Thyroid gland (tissue), 4 donors: ENCODE measurements at regions not wholly inside any gene's neighbourhood (a gene's known extent, or its start where the extent isn't known, plus 50 kb on each side); places are given as distances from the start of the nearest gene placed in this dataset.

Experiments used
- DNase-seq, 2 donors: peaks; one replicate each; pipeline ENCODE4 v3.0.0-alpha.2; 2019
- H3K27ac ChIP-seq, 3 donors: fragments of 200-600 bp; sonication (generic); 1 replicate in 2 of 3; 2 replicates in 1 of 3; pipeline ENCODE4 v1.5.1; 2016 to 2019; ENCODE audit warnings: mild to moderate bottlenecking in 1 of 3, moderate library complexity in 1 of 3
- H3K27me3 ChIP-seq: fragments of 200-600 bp; sonication (generic); one replicate; pipeline ENCODE4 v1.5.1; 2019
- H3K36me3 ChIP-seq, 2 donors: fragments of 200-600 bp; sonication (generic); one replicate each; pipeline ENCODE4 v1.5.1; 2016 to 2019
- H3K4me1 ChIP-seq, 2 donors: fragments of 200-600 bp; sonication (generic); one replicate each; pipeline ENCODE4 v1.5.1; 2017 to 2019
- H3K4me3 ChIP-seq, 3 donors: fragments of 200-600 bp; sonication (generic); replicated peaks in 1 of 3; 1 replicate in 2 of 3; 2 replicates in 1 of 3; pipeline ENCODE4 v1.5.1; 2016; ENCODE audit warnings: mild to moderate bottlenecking in 1 of 3
- H3K9me3 ChIP-seq: fragments of 200-600 bp; sonication (generic); one replicate; pipeline ENCODE4 v1.5.1; 2017
- POLR2A ChIP-seq, 2 donors: fragments of 450-650 bp; IDR thresholded peaks; one replicate each; pipeline ENCODE4 v1.6.1; 2017; ENCODE audit warnings: antibody characterized with exemption in 2 of 2, mild to moderate bottlenecking in 2 of 2, moderate library complexity in 1 of 2
- WGBS, 2 donors: methylation state at CpG; one replicate each; pipeline ENCODE4 v1.1.5; 2017; 5-methylcytosine and 5-hydroxymethylcytosine counted together
- intact Hi-C: fragments of 100-400 bp; cut with DNase I; formaldehyde crosslinking; loops from one replicate; pipeline ENCODE4 v1.15.1; 2023
- TF ChIP-seq, protein P1 (sequence below), 6 experiments: fragments of 200-600 bp in 3 of 6; fragments of 450-650 bp in 3 of 6; sonication (generic) in 3 of 6; IDR thresholded peaks; one replicate each; pipeline ENCODE4 v1.5.1; 2016 to 2019; ENCODE audit warnings: antibody characterized with exemption in 6 of 6, mild to moderate bottlenecking in 2 of 6, inconsistent platforms in 1 of 6, moderate library complexity in 1 of 6

DNA sequence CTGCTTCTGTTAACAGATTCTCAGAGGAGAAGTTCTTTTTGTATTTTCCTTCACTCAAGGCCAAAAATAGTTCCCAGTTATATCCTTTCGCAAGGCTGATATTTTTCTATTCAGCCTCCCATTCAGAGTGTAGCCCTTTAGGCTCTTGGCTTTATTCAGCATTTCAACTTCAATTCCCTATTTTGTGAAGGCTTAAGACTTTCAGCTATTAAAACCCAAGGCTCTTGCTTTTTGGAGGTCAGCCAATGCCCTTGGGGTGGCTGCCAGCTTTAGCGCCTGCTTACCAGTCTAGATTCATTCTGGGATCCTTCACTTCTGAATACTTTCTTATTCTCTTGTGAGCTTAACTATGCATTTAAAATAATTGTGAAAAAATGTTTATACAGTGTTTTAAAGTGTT is 57.3 kb upstream of the ADGRA3 start:
- TF ChIP-seq, protein P1, sequence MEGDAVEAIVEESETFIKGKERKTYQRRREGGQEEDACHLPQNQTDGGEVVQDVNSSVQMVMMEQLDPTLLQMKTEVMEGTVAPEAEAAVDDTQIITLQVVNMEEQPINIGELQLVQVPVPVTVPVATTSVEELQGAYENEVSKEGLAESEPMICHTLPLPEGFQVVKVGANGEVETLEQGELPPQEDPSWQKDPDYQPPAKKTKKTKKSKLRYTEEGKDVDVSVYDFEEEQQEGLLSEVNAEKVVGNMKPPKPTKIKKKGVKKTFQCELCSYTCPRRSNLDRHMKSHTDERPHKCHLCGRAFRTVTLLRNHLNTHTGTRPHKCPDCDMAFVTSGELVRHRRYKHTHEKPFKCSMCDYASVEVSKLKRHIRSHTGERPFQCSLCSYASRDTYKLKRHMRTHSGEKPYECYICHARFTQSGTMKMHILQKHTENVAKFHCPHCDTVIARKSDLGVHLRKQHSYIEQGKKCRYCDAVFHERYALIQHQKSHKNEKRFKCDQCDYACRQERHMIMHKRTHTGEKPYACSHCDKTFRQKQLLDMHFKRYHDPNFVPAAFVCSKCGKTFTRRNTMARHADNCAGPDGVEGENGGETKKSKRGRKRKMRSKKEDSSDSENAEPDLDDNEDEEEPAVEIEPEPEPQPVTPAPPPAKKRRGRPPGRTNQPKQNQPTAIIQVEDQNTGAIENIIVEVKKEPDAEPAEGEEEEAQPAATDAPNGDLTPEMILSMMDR (IDR thresholded peaks at IDR 0.05): no peak
- no peak for TF ChIP-seq POLR2A (IDR thresholded peaks at IDR 0.05)
- H3K9me3 ChIP-seq: no peaks in the 10 kb centered on the region
- H3K27me3 ChIP-seq: no peaks in the 10 kb centered on the region
- H3K36me3 ChIP-seq: no peaks in the 10 kb centered on the region
- H3K4me3 ChIP-seq: no peak overlapping the region
- H3K4me1 ChIP-seq: peaks cover 10% of the 10 kb centered on the region in 2 donors
- intact Hi-C loops: no loop called here
- peak overlapping the region; percentile 28 to 60 (median 32) for H3K27ac ChIP-seq
- DNase-seq: peak; percentile 89 to 96
- 12 to 19% methylated on average over 2 of the region's 2 CpGs for WGBS, 2 donors

- Histone ChIP-seq H3K4me1 (peaks cover 14 to 15% of the 10 kb centered on the region in 2 donors), H3K9me3 (no peaks in the 10 kb centered on the region), H3K36me3 (no peaks in the 10 kb centered on the region), H3K27me3 (no peaks in the 10 kb centered on the region), H3K4me3 (no peak overlapping the region), H3K27ac (peak overlapping the region; percentile 28 to 83 (median 32))
- intact Hi-C loops: no loop called here
- 70 to 84% methylated on average over 1 of the region's 1 CpG for WGBS, 2 donors
- DNase-seq: peak; percentile 9 to 23
- TF ChIP-seq, protein P1 (IDR thresholded peaks at IDR 0.05): no peak
- no peak for TF ChIP-seq POLR2A (IDR thresholded peaks at IDR 0.05)
These were observed 57.8 kb upstream of the ADGRA3 start for GRCh38 chr4:22573641-22574040.

GRCh38 chr4:22574424-22574823 is 58.6 kb upstream of the ADGRA3 start:
- H3K27ac ChIP-seq: peak overlapping the region in 1 of 3 donors; percentile 83

DNA sequence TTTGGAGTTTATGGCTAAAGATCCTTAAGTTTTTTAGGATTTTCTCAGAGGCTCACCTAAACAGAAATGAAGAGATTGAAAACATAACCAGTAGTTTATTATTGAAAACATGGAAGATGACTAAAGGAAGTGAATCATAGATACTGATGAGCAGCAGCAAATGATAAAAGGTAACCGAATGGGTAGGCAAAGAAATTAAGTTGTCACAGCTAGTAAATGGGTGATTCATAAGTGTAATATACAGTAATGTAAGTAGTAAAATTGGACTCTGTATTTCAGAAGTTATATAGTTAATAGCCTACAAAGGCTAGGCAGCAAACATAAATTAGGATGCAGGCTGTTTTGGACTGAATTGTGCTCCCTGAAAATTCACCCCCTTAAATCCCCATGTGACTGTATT is 59.0 kb upstream of the ADGRA3 start:
- intact Hi-C loops: no loop called here
- Histone ChIP-seq H3K4me1 (peaks cover 16 to 17% of the 10 kb centered on the region in 2 donors), H3K9me3 (no peaks in the 10 kb centered on the region), H3K27ac (no peak overlapping the region), H3K4me3 (no peak overlapping the region), H3K36me3 (no peaks in the 10 kb centered on the region), H3K27me3 (no peaks in the 10 kb centered on the region)
- DNase-seq: no peak
- TF ChIP-seq, protein P1 (IDR thresholded peaks at IDR 0.05): no peak
- TF ChIP-seq POLR2A (IDR thresholded peaks at IDR 0.05): no peak
- 92 to 94% methylated on average over 1 of the region's 1 CpG for WGBS, 2 donors

More at GRCh38 chr4:22574424-22574823, 58.6 kb upstream of the ADGRA3 start:
- Histone ChIP-seq H3K4me3 (no peak overlapping the region), H3K4me1 (peaks cover 16 to 17% of the 10 kb centered on the region in 2 donors), H3K36me3 (no peaks in the 10 kb centered on the region), H3K9me3 (no peaks in the 10 kb centered on the region), H3K27me3 (no peaks in the 10 kb centered on the region)
- no peak for TF ChIP-seq POLR2A (IDR thresholded peaks at IDR 0.05)
- TF ChIP-seq, protein P1 (IDR thresholded peaks at IDR 0.05): no peak
- intact Hi-C loops: no loop called here
- peak in 1 of 2 donors; percentile 6 for DNase-seq
- WGBS, 2 donors: 74 to 89% methylated on average over 3 of the region's 3 CpGs

- H3K27me3 ChIP-seq: no peaks in the 10 kb centered on the region
- no peak overlapping the region for H3K27ac ChIP-seq
- no peak for TF ChIP-seq POLR2A (IDR thresholded peaks at IDR 0.05)
- TF ChIP-seq, protein P1 (IDR thresholded peaks at IDR 0.05): no peak
- no peak for DNase-seq
- H3K36me3 ChIP-seq: no peaks in the 10 kb centered on the region
- H3K9me3 ChIP-seq: no peaks in the 10 kb centered on the region
- no peaks in the 10 kb centered on the region for H3K4me1 ChIP-seq
- WGBS, 2 donors: 86% methylated on average over 7 of the region's 7 CpGs
- intact Hi-C loops: no loop called here
- no peak overlapping the region for H3K4me3 ChIP-seq
These were observed 71.4 kb upstream of the ADGRA3 start for GRCh38 chr4:22587253-22587652.
